Hypothalamus (tissue), 51 donors: ENCODE measurements at regions not wholly inside any gene's neighbourhood (a gene's known extent, or its start where the extent isn't known, plus 50 kb on each side); places are given as distances from the start of the nearest gene placed in this dataset.
"Not testable (repeated sequence)": the region's sequence is repeated elsewhere in the genome, so short reads cannot be mapped to it uniquely, and the experiment has no call there.

ENCODE experiments used
- DNase-seq, 51 donors: peaks; one replicate each; lab custom pipeline; 2025; lab: John Stamatoyannopoulos, UW

DNA sequence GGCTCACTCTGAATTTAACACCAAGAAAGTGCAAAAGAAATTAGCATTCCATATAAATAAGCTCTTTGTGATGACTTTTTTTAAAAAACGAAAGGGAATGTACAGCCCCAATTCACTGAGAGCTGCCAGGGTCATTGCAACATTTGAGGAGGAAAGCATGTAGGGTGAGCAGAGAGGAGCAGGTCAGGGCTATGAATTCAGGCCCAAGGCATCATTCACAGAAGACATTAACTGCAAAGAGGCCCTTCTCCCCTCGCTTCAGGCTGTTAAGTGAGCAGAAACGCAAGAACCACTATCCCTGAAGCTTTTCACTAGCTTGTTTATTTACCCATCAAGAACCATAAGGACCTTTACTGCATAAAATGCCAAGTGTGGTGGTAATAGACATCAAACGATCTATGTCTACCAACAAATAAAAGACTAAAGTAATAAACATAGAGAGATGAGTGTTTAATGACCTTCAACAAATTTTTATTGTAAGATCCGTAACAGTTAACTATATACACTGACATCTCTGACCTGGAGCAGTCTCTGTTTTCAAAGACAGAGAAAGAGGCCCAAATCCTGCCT, 333.1 kb upstream of the HNRNPA3 start:
- no peak for DNase-seq

DNA sequence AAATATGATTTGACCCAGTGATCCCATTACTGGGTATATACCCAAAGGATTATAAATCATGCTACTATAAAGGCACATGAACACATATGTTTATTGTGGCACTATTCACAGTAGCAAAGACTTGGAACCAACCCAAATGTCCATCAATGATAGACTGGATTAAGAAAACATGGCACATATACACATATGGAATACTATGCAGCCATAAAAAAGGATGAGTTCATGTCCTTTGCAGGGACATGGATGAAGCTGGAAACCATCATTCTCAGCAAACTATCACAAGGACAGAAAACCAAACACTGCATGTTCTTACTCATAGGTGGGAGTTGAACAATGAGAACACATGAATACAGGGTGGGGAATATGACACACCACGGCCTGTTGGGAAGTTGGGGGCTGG, 330.5 kb upstream of the HNRNPA3 start:
- DNase-seq, result not testable (repeated sequence)

DNA sequence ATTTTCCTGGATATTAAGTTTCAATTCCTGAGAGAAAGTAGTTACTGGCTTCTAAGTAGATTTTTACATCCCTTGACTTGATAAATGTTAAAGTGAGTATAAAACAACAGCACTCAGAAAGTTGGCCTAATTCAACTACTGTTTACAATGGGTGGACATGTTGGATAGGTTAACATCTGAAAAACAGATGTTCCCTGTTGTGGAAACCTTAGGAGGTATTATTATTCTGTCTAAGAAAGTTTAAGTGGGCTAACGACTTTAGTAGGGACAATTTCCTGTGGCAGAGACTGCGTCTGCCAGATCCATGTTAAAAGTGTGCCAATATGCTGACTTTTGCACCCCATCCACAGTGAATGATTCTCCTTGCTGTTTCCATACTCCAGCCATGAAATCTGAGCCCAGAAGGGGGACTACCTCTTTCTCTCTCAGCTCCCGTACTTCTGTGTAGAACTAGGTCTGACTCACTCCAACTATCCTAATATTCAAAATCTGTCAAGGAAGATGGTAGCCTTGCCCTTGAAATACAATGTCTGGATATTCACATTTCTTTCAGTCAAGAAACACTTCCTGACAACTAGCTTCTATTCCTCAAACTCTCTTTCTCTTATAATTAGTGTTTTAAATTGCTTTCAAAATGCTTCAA, 327.5 kb upstream of the HNRNPA3 start:
- no peak for DNase-seq

DNA sequence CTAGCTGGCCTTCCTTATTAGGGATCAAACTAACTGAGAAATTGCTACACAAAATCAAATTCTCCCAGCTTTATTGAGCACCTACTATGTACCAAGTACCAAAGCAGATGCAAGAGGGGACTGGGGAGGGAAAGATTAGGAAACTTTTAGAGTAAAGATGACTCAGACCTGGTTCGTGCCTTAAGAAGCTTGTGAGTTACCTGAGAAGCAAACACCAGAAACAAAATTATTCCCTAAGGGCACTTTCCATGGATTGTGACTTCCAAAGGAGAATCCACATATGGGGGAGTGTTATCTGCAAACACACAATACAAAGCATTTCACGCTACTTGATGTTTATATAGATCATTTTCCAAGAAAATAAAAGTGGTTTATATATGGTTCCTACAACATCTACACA, 326.9 kb upstream of the HNRNPA3 start:
- no peak for DNase-seq

DNA sequence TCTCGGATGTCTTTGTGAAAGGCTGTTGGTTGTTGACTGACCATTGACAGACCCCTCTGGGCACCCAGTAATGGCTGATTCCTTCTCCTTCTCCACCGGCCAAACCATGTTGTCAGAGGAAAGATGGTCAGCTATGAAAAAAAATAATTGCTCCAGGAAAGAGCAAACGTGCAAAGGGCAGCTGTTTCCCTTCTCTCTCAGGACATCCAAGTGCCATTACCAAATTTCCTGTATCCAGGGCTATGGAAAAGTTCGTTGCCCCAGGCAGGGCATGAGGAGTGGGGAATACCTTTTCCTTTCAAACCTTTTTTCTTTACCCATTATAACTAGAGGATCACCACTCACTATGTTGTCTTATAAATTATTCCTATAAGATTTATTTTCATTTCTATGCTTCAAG, 321.5 kb upstream of the HNRNPA3 start:
- no peak for DNase-seq

DNA sequence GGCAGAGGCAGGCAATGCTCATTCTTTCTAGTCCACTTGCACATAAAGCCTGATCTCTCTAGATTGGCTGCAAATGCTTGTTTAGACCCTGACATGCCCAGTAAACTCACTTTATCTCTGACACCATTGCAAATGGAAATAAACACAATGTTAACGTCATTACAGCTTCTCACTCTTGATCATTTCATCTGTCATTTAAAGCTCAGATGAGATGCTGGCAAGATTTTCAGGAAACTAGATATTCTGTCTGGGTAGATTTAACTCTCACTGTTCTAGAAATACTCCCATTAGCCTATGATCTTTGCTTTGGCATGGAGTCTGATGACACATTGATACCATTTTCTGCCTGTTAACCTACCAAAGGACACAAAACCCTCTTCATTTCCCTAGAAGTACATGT, 320.7 kb upstream of the HNRNPA3 start:
- DNase-seq, result no peak

DNA sequence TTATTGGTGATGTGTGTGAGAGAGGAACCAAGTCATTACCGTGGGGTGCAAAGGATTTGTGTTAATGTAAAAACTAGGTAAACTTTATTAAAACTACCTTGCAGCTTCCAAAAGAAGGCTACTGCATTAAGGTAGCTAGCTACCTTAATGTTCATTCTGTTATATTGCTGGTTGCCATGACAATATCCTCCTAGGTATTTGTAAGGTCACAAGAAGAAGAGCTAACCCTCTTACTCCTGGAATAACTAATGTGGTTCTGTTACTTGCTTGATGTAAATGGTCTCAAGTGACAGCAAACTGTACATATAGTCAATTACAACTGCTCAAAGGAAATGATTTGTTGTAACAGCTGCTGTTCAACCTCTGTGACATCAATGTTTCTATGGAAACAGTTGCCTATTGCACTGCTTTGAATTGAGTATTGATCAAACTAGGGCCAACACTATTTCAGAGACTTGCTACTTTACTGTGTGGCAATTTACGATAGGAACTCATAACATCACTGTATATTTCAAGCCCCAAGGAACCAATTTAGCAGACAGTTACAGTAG, 319.8 kb upstream of the HNRNPA3 start:
- DNase-seq, result no peak

DNA sequence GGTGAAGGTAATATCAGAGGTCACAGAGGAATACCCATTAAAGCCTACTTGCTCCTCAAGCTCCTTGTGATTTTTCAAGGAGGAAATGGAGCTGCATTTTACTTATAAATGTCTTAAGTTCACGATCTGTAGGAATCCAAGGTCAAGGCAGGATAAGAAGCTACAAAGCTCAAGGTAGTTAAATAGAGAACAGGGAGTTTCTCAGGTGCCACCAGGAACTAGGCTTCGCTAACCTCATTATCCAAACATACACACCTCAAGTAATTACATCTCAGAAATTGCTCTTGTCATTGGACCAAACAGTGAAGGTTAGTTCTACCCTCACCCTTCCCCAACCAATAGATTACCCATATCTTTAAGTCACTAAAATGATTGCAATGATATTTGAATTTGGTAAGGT, 317.4 kb upstream of the HNRNPA3 start:
- DNase-seq, result no peak

DNA sequence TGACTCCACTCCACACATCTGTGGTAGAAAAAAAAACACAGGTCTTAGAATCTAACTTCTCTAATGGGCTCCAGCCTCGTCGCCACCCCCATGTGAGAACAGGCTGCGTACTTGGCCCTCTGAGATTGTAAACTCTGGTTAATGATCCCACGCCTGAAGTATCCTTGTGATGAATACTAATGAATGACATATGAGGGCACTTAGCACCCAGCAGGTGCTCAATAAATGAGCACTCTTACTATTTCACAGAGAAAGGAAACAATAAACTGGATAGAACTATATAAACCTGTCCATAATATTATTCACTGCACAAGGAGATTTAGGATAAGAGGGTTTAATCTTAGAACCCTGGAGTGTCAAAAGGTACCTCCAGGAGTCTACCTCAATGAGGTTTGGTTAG, 310.1 kb upstream of the HNRNPA3 start:
- DNase-seq, result no peak

DNA sequence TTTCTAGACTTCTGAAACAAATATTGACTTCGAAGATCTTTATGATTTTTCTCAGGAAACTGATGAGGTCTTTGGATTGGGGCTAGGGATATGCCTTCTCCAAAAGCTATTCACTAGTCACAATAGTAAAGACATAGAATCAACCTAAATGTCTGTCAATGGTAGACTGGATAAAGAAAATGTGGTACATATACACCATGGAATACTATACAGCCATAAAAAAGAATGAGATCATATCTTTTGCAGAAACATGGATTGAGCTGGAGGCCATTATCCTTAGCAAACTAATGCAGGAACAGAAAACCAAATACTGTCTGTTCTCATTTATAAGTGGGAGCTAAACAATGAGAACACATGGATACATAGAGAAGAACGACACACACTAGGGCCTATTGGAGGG, 308.5 kb upstream of the HNRNPA3 start:
- DNase-seq, result not testable (repeated sequence)

DNA sequence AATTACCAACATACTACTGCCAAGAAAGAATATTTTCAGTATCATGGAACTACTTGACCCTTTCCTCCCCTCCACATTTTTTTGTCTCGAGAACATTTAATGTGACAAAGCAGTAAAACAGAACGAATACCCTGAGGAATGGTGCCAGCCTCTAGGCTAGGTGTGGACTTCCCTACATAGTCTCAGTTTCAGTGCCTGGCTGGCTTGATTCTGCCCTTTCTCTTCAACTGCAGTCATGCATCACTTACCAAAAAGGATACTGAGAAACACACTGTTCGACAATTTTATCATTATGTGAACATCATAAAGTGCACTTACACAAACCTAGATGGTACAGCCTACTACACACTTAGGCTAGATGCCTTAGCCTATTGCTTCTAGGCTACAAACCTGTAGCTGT, 305.3 kb upstream of the HNRNPA3 start:
- DNase-seq, result no peak

DNA sequence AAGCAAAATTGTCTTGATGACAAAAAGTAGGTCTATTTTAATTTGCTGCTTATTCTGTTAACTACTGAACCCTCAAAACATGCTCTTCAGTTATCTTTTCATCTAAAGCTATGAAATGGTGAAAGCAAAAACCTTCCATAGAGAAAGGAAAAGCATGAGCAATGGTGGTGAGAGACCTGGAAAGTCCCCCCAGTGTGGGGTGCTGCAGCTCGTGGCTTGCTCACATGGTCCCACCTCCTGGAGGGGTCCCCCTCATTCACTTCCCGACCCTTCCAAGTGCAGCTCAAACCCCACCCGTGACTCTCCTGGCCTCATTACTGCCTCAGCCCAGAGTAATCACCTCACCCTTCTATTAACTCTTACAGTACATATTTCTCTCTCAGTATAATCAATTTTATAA, 301.8 kb upstream of the HNRNPA3 start:
- DNase-seq, result no peak

DNA sequence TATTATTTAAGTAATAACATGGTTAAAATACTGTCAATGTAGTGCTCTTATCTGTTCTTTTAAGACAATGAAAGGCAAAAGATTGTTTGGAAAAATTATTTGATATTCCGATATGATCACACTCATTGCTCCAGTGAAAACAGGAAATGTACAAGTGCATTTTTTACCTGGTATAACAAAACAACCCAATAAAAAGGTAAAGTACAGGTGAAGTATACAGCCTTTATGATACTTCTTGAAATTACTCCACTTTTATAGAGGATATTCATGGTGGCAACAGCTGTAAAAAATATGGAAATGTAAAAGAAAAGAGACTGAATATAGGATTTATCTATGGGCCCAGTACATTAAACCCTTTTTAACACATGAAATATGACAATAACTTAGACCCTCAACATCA, 298.6 kb upstream of the HNRNPA3 start:
- no peak for DNase-seq

DNA sequence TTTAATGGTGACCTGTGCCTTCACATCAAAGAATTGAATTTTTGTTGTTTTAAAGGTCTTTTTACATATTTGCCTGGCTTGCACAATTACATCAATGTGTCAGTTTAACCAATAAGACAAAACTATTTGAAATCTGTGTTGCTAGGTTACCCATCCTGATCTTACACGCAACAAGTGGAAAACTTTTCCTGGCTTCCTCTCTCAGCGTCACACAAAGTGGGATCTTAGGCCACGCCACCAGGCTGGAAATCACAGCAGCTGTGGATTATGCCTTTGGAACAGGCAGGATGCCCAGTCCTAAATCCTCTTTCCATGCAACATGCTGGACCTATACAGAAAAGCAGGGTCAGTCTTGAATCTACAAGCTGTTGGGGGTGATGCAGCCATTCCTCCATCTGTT, 298.2 kb upstream of the HNRNPA3 start:
- peak in 1 of 51 donors; percentile 5 for DNase-seq

DNA sequence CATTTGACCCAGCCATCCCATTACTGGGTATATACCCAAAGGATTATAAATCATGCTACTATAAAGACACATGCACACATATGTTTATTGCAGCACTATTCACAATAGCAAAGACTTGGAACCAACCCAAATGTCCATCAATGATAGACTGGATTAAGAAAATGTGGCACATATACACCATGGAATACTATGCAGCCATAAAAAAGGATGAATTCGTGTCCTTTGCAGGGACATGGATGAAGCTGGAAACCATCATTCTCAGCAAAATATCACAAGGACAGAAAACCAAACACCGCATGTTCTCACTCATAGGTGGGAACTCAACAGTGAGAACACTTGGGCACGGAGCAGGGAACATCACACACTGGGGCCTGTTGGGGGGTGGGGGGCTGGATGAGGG, 290.0 kb upstream of the HNRNPA3 start:
- not testable (repeated sequence) for DNase-seq

DNA sequence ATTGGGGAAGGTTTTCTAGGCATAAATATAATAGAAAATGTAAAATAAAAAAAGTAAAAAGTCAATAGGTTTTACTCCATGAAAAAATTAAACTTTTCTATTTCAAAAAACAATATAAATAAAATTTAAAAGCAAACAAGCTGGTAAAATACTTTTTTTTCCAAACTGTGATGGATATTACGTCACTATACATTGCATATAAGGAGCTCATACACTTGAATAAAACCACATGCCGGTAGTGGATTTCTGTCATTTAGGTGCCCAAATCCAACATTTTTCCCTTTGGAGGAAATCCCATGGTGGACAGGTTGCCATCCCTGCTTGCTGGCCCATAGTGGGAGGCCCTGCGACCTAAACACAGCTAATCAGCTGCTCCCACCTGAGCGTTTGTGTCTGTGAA, 289.4 kb upstream of the HNRNPA3 start:
- DNase-seq, result no peak

DNA sequence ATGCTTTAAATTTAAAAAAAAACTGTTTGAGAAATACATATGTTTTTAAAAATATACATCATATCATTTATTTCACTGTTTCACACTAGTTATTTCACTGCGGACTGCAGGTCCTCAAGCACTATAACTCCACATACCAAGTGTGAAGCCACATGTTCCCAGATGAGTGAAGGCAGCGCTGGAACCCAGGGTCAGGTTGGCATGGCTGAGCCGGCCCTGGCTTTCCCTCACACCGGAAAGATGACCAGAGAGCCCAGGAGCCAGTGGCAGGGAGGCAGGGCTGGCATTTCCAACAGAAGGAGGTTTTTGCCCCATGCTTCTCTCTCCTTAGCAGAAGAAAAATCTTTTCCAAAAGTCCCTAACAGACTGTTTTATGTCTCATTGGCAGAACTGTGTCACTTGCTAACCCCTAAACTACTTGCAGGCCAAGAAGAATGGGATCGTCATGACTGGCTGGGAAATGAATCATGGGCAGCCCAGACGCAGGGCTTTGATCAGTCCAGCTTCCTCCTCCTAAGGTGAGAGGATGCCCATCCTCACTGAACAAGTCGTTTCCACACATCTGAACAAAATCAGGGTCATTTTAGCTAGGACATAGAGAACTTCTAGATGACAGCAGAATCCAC, 287.6 kb upstream of the HNRNPA3 start:
- DNase-seq, result no peak

DNA sequence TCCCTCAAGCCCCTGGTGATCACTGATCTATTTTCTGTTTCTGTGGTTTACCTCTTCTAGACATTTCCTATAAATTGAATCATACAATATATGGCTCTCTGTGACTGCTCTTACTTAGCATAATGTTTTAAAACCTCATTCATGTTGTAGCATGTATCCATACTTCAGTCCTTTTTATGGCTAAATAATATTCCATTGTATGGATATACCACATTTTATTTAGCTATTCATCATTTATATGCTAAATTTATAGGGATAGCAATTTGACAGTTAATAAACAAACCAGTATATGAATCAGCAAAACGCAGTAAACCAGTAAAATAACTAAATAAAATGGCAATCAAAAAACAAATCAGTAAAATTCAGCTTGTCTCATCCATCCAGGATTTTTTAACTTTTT, 286.1 kb upstream of the HNRNPA3 start:
- DNase-seq, result no peak

DNA sequence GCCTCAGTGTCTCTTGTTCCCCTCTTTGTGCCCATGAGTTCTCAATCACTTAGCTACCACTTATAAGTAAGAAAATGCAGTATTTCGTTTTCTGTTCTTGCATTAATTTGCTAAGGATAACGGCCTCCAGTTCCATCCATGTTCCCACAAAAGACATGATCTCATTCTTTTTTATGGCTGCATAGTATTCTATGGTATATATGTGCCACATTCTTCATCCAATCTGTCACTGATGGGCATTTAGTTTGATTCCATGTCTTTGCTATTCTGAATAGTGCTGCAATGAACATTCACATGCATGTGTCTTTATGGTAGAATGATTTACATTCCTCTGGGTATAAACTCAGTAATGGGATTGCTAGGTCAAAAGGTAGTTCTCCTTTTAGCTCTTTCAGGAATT, 283.2 kb upstream of the HNRNPA3 start:
- DNase-seq, result not testable (repeated sequence)

DNA sequence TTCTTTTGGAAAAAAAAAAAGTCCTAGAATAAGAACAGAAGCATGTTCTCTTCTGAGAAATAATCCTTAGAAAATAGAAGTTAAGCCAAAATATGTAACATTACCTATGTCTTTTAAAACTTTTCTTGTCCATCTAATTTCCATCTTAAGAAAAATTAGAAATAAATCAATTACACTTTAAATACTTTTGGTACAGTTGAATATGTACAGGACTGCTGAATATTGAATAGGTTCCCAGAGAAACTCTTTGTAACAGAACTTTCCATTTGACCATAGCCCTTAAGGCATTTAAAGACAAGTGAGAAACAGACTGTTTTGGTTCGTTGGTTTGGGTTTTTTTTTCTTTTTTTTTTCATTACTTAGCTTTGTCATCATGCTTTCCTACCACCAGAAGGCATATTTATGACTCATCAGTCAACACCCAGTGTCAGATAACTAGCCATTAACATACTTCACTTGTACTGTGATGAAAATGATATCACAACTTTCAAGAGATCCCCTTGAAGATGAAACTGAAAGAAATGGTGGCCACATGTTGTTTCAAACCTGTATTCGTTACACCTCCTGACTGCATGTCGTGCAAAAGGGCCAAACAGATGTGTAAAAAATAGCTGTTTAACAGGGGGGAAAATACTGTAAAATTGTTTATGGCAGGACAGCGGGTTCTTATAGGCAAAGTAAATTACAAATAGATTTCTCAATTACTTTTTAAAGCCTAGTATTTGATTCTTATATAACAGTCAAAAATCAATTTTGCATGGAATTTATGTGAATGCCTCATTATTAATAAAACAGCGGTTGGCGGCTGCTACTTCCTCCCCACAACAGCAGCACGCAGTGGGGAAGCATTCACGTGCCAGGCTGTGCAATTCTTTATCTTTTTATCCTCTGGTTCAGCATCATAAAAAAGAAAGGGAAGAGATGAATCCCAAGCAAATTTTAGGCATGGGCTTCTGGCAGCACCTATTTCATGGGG, 280.7 kb upstream of the HNRNPA3 start:
- DNase-seq, result no peak

DNA sequence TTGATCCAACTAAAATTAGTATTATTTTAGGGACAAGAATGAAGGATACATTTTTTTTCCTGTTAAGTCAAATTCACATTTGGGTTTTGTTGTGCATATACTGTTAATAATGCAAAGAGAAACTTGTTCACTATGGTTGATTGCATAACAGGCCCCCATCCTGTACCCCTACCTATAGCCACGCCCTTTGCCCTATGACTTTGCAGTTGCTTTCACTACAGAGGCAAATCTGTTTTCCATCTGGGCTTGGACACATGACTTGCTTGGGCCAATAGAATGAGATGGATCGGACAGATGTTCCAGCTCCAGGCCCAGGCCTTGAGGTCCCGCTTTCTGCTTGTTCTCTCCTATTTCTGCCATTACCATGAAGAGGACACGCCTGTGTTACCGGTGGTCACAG, 278.5 kb upstream of the HNRNPA3 start:
- no peak for DNase-seq
